Activated T-helper 2 cell treated with anti-CD3 and anti-CD28 coated beads, Interferon-gamma antibody, Interleukin-2, Interleukin-4, amounts not matched to agents 10 μg/mL and 5 μg/mL and 100 μg/mL, durations not matched to agents 14 hours and 24 hours and 36 hours (primary cell): ENCODE measurements at regions not wholly inside any gene's neighbourhood (a gene's known extent, or its start where the extent isn't known, plus 50 kb on each side); places are given as distances from the start of the nearest gene placed in this dataset.

ENCODE experiments used
- DNase-seq: peaks from one replicate; pipeline ENCODE4 v3.0.0; 2021; ENCODE audit warnings: low spot score
- H3K27ac Mint-ChIP-seq: one replicate; pipeline ENCODE4 v1.8.0; 2021; ENCODE audit warnings: mixed read lengths
- H3K27me3 Mint-ChIP-seq: one replicate; pipeline ENCODE4 v1.8.0; 2021; ENCODE audit warnings: low read depth, mixed read lengths
- H3K36me3 Mint-ChIP-seq: one replicate; pipeline ENCODE4 v1.8.0; 2021; ENCODE audit warnings: low read depth, mixed read lengths
- H3K4me1 Mint-ChIP-seq: one replicate; pipeline ENCODE4 v1.8.0; 2021; ENCODE audit warnings: low read depth, mixed read lengths
- H3K4me3 Mint-ChIP-seq: one replicate; pipeline ENCODE4 v1.8.0; 2021; ENCODE audit warnings: low read depth, mild to moderate bottlenecking, moderate library complexity, mixed read lengths
- H3K9me3 Mint-ChIP-seq: one replicate; pipeline ENCODE4 v1.8.0; 2021; ENCODE audit warnings: mixed read lengths
- intact Hi-C: fragments of 100-400 bp; cut with micrococcal nuclease; formaldehyde crosslinking; loops from one replicate; pipeline ENCODE4 v1.15.1; 2023

DNA sequence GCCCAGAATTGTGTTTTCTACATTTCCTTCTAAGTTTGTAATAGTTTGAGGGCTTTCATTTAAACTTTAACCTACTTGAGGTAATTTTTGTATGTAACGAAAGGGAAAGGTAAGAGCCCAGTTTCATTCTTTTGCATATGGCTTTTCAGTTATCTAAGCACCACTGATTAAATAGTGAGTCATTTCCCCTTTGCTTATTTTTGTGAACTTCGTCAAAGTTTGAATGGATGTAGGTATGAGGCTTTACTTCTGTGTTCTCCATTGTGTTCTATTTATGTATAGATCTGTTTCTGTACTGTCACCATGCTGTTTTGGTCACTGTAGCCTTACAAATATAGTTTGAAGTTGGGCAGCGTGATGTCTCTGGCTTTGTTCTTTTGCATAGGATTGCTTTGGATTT is 944.8 kb upstream of the CNTNAP5 start:
- Mint-ChIP-seq H3K4me1 (no peaks in the 10 kb centered on the region), H3K27ac (no peak overlapping the region), H3K36me3 (no peaks in the 10 kb centered on the region), H3K27me3 (no peaks in the 10 kb centered on the region), H3K9me3 (peaks cover 48% of the 10 kb centered on the region), H3K4me3 (no peak overlapping the region)
- intact Hi-C loops, result no loop called here
- no peak for DNase-seq

GRCh38 chr2:123085484-123085883 is 939.6 kb upstream of the CNTNAP5 start:
- H3K36me3 Mint-ChIP-seq, result no peaks in the 10 kb centered on the region
- peaks cover 42% of the 10 kb centered on the region for H3K9me3 Mint-ChIP-seq
- H3K4me1 Mint-ChIP-seq, result no peaks in the 10 kb centered on the region
- H3K4me3 Mint-ChIP-seq, result no peak overlapping the region
- DNase-seq, result no peak
- intact Hi-C loops, result no loop called here
- no peak overlapping the region for H3K27ac Mint-ChIP-seq
- H3K27me3 Mint-ChIP-seq, result no peaks in the 10 kb centered on the region

DNA sequence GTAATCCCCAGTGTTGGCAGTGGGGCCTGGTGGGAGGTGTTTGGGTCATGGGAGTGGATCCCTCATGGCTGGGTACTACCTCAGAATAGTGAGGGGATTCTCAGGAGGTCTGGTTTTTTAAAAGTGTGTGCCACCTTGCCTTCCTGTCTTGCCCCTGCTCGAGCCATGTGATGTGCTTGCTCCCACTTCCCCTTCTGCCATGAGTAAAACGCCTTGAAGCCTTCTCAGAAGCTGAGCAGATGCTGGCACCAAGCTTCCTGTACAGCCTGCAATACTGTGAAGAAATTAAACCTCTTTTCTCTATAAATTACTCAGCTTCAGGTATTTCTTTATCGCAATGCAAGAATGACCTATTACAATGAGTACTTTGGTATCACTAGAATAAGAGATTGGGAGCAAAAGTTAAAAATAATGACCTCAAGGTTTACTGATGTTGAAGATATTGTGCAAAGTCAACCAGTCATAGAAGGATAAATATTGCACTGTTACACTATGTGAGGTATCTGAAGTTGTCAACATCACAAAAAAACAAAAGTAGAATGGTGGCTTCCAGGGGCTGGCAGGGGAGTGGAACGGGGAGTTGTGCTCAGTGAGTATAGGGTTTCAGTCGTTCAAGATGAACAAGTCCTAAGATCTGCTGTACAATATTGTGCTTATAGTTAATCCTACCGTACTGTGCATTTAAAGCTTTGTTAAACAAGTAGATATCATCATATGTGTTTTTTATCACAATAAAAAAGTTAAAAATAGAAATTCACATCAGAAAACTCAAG is 938.3 kb upstream of the CNTNAP5 start:
- Mint-ChIP-seq H3K36me3 (no peaks in the 10 kb centered on the region), H3K27me3 (no peaks in the 10 kb centered on the region), H3K9me3 (peaks cover 44% of the 10 kb centered on the region), H3K4me1 (no peaks in the 10 kb centered on the region), H3K4me3 (no peak overlapping the region), H3K27ac (no peak overlapping the region)
- intact Hi-C loops, result no loop called here
- DNase-seq, result no peak

GRCh38 chr2:123091471-123091870 is 933.6 kb upstream of the CNTNAP5 start:
- Mint-ChIP-seq H3K27ac (no peak overlapping the region), H3K9me3 (peaks cover 40% of the 10 kb centered on the region), H3K4me3 (no peak overlapping the region), H3K27me3 (no peaks in the 10 kb centered on the region), H3K36me3 (no peaks in the 10 kb centered on the region), H3K4me1 (no peaks in the 10 kb centered on the region)
- no peak for DNase-seq
- intact Hi-C loops, result no loop called here

DNA sequence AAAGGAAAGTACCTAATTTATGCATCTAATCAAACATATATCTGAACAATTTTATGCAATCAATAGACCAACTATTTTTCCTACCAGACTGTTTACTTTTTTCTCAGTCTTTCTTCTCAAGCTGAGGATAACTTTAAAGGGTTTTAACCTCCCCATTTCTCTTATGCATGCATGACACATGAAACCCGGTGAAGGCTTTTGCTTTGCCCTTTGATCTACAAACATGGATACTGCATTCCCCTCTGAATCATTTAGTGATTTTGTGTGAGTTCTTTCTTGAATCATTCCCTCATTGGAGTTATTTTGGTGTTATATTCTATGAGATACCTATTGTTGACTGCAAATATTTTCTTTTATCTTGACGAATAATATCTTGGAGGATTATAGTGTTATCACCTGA is 931.9 kb upstream of the CNTNAP5 start:
- no peak overlapping the region for H3K27ac Mint-ChIP-seq
- intact Hi-C loops, result no loop called here

DNA sequence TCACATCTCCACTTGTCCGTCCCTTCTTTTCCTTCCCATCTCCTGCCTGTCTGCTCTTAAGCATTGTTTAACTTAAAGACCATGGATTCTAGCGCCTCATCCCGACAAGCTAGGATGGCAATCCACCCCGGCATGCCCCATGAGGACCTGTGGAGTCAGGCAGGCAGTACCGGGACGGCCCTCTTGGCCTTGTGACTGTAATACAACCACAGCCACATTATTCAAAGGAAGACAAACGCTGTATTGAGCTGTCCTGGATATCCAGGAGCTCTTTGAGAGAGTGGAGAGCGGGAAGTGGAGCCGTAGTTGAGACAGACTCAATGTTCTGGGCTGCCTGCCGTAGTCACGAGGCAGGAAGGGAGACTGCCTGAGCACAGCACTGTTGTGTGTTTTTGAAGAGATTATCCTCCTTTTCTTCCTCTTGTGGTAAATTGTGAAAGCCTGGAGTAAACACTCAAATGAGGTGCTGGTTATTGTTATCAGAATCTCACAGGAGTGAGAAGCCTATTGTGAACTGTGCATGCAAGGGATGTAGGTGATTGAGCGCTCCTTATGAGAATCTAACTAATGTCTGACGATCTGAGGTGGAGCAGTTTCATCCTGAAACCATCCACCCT is 929.8 kb upstream of the CNTNAP5 start:
- no peak overlapping the region for H3K27ac Mint-ChIP-seq
- peaks cover 48% of the 10 kb centered on the region for H3K9me3 Mint-ChIP-seq
- no peak overlapping the region for H3K4me3 Mint-ChIP-seq
- DNase-seq, result no peak
- H3K4me1 Mint-ChIP-seq, result no peaks in the 10 kb centered on the region
- H3K36me3 Mint-ChIP-seq, result no peaks in the 10 kb centered on the region
- intact Hi-C loops, result no loop called here
- H3K27me3 Mint-ChIP-seq, result no peaks in the 10 kb centered on the region

More for the DNA sequence above, 931.9 kb upstream of the CNTNAP5 start:
- Mint-ChIP-seq H3K4me3 (no peak overlapping the region), H3K9me3 (peaks cover 43% of the 10 kb centered on the region), H3K27me3 (no peaks in the 10 kb centered on the region), H3K4me1 (no peaks in the 10 kb centered on the region), H3K36me3 (no peaks in the 10 kb centered on the region)
- DNase-seq, result no peak

- H3K36me3 Mint-ChIP-seq, result no peaks in the 10 kb centered on the region
- H3K27ac Mint-ChIP-seq, result no peak overlapping the region
- DNase-seq, result no peak
- intact Hi-C loops, result no loop called here
- no peak overlapping the region for H3K4me3 Mint-ChIP-seq
- no peaks in the 10 kb centered on the region for H3K4me1 Mint-ChIP-seq
- peaks cover 46% of the 10 kb centered on the region for H3K9me3 Mint-ChIP-seq
- no peaks in the 10 kb centered on the region for H3K27me3 Mint-ChIP-seq
Measured at GRCh38 chr2:123098619-123099018, 926.5 kb upstream of the CNTNAP5 start.

DNA sequence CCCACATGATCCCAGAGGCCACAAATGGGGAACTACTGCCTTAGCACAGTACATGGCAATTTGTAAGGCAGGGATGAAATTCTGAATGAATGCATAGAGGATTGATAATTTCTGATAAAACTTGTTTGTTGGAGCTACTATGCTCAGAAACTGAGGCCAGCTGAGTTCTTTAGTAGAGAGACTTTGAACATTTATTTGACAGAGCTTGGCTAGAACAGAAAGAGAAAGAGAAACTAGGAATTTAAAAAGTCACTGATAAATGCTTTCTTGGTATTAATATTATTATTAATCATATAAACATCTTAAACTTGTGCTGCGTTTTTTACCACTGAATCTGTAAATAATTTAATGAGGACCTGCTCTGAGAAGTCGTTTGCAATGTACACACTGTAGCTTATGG is 923.7 kb upstream of the CNTNAP5 start:
- intact Hi-C loops, result no loop called here
- Mint-ChIP-seq H3K27me3 (no peaks in the 10 kb centered on the region), H3K4me1 (no peaks in the 10 kb centered on the region), H3K27ac (no peak overlapping the region), H3K4me3 (no peak overlapping the region), H3K9me3 (peaks cover 35% of the 10 kb centered on the region), H3K36me3 (no peaks in the 10 kb centered on the region)
- DNase-seq, result no peak

DNA sequence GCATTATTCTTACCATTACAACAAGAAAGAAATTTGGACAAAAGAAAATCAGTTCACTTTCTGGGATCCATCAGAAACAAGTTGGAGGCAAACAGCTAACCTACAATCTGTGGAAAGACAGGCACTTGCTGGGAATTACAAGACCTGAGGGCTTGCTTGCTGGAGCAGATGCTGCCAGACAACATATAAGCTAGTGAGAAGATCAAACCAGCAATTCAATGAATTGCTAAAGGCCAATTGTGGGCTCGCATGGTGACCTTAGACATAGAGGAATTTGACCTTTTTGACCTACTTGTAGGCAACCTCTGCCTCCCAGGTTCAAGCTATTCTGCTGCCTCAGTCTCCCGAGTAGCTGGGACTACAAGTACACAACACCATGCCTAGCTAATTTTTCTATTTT is 921.2 kb upstream of the CNTNAP5 start:
- H3K36me3 Mint-ChIP-seq, result no peaks in the 10 kb centered on the region
- intact Hi-C loops, result no loop called here
- no peak overlapping the region for H3K4me3 Mint-ChIP-seq

GRCh38 chr2:123116595-123116994 is 908.5 kb upstream of the CNTNAP5 start:
- Mint-ChIP-seq H3K27me3 (no peaks in the 10 kb centered on the region), H3K36me3 (no peaks in the 10 kb centered on the region), H3K4me3 (no peak overlapping the region), H3K4me1 (no peaks in the 10 kb centered on the region), H3K27ac (no peak overlapping the region), H3K9me3 (peaks cover 73% of the 10 kb centered on the region)
- intact Hi-C loops, result no loop called here
- no peak for DNase-seq

More for the DNA sequence above, 921.2 kb upstream of the CNTNAP5 start:
- no peak for DNase-seq
- H3K4me1 Mint-ChIP-seq, result no peaks in the 10 kb centered on the region
- H3K27ac Mint-ChIP-seq, result no peak overlapping the region
- H3K27me3 Mint-ChIP-seq, result no peaks in the 10 kb centered on the region
- peaks cover 25% of the 10 kb centered on the region for H3K9me3 Mint-ChIP-seq

DNA sequence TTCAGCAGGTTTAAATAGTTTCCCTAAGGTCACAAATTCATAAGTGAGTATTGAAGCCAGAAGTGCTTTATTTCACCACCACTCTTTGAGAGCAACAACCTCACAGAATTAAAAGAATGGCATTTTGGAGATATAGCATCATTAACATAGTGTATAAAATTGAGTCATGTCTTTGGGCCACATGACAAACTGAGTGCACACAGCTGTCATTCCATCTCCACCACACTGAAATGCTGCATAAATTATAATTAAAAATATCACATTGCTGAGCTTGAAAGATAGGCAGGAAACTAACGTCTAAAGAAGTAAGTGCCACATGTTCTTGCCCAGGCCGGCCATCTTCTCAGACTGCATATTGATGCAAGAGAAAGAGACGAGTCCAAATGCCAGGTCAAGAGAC is 897.9 kb upstream of the CNTNAP5 start:
- H3K27me3 Mint-ChIP-seq, result no peaks in the 10 kb centered on the region
- intact Hi-C loops, result no loop called here
- DNase-seq, result no peak
- no peak overlapping the region for H3K4me3 Mint-ChIP-seq
- H3K36me3 Mint-ChIP-seq, result no peaks in the 10 kb centered on the region
- H3K4me1 Mint-ChIP-seq, result no peaks in the 10 kb centered on the region
- no peak overlapping the region for H3K27ac Mint-ChIP-seq
- H3K9me3 Mint-ChIP-seq, result peaks cover 29% of the 10 kb centered on the region

DNA sequence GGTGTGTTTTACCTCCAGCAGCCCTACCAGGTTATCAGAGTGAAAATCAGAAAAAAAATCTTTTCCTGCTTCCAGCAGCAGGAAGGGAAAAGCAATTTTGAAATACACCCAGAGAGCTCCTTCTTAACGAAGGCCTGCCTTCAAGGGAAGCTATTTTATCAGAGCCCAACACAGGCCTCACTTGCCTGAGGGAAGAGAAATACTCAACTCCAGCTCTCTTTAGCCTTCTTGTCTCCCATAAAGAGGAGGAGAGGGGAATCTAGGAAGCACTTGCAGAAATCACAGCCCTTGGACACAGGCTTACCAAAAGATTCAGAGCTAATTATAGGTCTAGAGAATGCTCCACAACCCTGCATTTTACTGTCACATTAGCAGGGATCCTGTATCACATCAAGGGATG is 896.1 kb upstream of the CNTNAP5 start:
- no peak for DNase-seq
- peaks cover 31% of the 10 kb centered on the region for H3K9me3 Mint-ChIP-seq
- H3K36me3 Mint-ChIP-seq, result no peaks in the 10 kb centered on the region
- no peaks in the 10 kb centered on the region for H3K4me1 Mint-ChIP-seq
- H3K4me3 Mint-ChIP-seq, result no peak overlapping the region
- intact Hi-C loops, result no loop called here
- H3K27me3 Mint-ChIP-seq, result no peaks in the 10 kb centered on the region
- no peak overlapping the region for H3K27ac Mint-ChIP-seq

GRCh38 chr2:123136419-123136818 is 888.7 kb upstream of the CNTNAP5 start:
- intact Hi-C loops, result no loop called here
- no peaks in the 10 kb centered on the region for H3K36me3 Mint-ChIP-seq
- H3K27ac Mint-ChIP-seq, result no peak overlapping the region

More at GRCh38 chr2:123136419-123136818, 888.7 kb upstream of the CNTNAP5 start:
- no peaks in the 10 kb centered on the region for H3K27me3 Mint-ChIP-seq
- no peak for DNase-seq
- no peaks in the 10 kb centered on the region for H3K4me1 Mint-ChIP-seq
- peaks cover 40% of the 10 kb centered on the region for H3K9me3 Mint-ChIP-seq
- no peak overlapping the region for H3K4me3 Mint-ChIP-seq
